GM19372 (cell line): ENCODE measurements at regions not wholly inside any gene's neighbourhood (a gene's known extent, or its start where the extent isn't known, plus 50 kb on each side); places are given as distances from the start of the nearest gene placed in this dataset.

Source experiments
- ATAC-seq: cut with Tn5 transposase; IDR thresholded peaks from one replicate; pipeline ENCODE4 v1.9.1; 2021; ENCODE audit warnings: mild to moderate bottlenecking, low read depth, moderate library complexity; ENCODE audit not compliant: unreplicated experiment

GRCh38 chr1:193656841-193657240 is 470.4 kb upstream of the B3GALT2 start:
- no peak for ATAC-seq

DNA sequence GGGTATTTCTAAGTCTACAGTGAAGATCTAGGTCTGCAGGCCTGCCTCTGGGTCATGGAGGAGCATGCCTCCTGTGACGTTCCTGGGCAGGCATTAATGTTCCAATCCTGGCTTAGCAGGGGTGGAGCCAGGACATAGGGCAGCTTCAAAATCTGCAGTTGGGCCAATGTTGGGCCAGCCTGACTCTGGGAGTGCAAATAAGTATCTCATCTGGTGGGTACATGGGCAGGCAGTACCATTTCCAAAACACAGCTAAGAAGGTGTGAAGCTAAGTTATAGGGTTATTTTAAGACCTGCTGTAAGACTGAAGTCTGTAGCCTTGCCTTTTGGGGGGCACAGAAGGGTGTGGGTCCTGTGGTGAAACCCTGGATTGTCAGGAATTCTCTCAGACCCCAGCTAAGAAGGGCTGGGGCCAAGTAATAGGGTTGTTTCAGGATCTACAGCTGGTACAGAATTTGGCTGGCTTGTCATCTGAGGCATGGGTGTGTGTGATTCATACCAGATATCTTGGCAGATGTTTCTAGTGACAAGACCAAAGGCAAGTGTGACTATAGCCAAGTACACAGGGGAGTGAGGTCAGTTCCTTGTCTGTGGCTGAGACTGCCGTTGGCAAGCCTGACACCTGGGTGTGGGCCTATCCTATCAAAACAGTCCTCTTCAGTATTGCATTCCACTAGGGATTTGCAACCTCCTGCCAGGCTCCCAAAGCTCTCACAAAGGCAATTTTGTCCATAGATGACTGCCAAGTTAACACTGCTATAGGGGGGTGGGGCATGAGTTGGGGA is 468.7 kb upstream of the B3GALT2 start:
- no peak for ATAC-seq

DNA sequence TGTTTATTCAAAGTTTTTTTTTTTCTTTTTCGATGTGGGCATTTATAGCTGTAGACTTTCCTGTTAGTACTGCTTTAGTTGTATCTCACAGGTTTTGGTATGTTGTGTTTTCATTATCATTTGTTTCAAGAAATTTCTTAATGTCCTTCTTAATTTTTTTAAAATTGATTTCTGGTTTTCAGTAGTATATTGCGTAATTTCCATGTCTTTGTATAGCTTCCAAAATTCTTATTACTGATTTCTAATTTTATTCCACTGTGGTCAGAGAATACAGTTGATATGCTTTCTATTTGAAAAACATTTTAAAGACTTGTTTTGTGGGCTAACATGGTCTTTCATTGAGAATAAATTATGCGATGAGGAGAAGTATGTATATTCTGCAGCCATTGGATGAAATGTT is 463.2 kb upstream of the B3GALT2 start:
- no peak for ATAC-seq

- no peak for ATAC-seq
Measured at GRCh38 chr1:193634876-193635275, 448.5 kb upstream of the B3GALT2 start.

- ATAC-seq = no peak
Measured at GRCh38 chr1:193634470-193634869, 448.1 kb upstream of the B3GALT2 start.

- ATAC-seq = no peak
Measured at GRCh38 chr1:193633991-193634390, 447.6 kb upstream of the B3GALT2 start.

GRCh38 chr1:193633093-193633492 is 446.7 kb upstream of the B3GALT2 start:
- ATAC-seq = no peak

GRCh38 chr1:193631306-193631705 is 444.9 kb upstream of the B3GALT2 start:
- ATAC-seq = no peak

DNA sequence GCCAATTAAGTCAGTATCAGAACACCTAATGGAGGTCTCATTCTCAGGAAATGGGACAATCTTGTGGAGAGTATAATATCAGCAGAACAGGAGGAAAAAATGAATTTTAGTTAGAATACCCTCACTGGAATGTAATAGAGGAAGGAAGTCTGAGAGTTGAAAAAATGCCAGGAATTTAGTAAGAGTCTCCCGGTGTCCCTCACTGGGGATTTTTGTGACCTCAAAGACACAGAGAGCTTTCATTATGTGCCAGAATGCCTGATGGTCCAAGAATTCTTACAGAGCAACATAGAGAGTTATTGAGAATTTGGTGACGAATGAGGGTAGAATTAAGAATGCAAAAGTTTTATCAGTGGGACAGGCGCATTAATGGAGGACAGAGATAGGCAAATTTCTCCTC is 443.5 kb upstream of the B3GALT2 start:
- ATAC-seq = no peak

DNA sequence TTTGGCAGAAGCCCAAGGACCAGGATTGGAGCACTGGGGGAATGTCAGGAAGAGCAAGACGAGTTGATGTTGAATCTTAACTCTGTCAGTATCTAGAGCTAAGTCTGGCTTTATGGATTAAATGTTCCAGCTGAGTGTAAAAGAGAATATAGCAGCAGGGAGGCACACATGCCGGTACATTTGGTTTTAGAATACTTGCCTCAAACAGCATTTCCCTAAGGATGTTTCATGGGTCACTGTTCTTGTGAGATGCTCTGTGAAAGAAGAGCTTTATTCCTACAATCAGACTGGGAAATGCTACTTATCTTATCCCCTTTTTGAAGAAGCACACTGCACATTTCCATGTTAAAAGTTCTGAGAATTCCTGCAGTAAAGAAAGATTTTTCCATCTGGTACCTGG is 440.3 kb upstream of the B3GALT2 start:
- no peak for ATAC-seq

GRCh38 chr1:193625255-193625654 is 438.8 kb upstream of the B3GALT2 start:
- ATAC-seq = no peak

DNA sequence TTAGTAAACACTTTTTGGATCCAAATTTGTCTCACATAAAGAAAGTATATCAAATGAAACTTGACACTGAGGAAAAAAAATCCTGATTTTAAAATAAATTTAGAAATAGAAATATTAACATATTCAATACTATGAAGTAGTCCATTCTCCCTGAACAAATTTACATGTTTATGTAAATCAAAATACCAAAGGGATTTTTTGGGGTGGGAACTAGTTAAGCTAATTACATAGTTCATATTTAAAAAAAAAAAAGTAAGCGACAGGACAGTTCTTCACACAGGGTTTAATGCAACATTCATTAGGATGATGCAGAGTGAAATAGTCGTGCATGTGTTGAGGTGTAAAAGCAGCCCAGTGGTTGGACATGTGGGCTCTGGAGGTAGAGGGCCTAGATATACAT is 433.5 kb upstream of the B3GALT2 start:
- ATAC-seq = no peak

DNA sequence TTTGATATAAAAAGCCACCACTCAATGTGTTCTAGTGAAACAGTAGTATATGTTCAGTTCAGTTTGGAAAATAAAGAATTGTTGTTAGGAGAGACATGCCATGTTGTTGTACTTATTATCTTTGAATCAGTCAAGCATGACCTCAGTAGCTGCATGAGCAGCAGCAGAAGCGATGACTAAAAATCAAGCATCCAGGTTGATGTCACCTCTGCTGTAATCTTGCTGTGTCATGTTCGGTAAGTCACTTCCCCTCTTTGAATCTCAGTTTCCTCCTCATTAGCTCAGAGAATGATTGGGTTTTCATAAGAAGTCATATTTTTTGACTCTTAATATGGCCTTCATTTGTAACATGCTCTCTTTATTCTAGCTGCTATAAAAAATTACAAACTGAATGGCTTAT is 428.4 kb upstream of the B3GALT2 start:
- ATAC-seq = no peak

- no peak for ATAC-seq
Measured at GRCh38 chr1:193614275-193614674, 427.9 kb upstream of the B3GALT2 start.

DNA sequence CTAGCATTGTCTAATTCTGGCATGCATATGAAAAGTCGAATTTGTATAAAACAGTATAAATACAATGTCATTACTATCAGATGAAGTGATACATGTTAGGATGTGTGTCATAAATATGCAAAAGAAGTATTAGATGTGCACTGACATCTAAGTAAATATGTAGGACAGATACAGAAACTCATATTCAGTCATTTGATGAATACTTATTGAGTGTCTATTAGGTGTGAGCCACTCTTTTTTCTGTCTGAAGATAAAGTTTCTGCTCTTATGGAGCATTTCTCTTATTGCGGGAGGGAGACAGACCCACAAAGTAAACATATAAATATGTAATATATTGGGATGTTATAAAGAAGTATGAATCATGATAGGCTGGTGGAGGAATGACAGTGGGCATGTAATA is 426.6 kb upstream of the B3GALT2 start:
- no peak for ATAC-seq

DNA sequence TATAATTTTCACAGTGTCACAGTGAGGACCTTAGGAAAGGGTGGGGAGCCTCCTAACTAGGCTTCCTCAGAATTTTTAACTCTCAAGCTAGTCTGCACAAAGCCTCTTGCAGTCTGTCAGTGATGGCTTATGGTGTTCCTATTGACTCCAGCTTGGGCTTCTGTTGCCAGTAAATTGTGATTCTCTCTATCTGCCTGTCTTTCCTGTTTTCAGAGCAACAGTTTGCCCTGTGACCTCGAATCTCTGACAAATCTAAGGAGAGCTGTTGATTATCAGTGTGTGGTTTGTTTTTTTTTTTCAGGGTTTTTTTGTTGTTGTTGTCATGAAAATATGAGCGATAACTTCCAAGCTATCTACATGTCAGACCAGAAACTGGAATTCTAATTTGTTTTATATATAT is 423.2 kb upstream of the B3GALT2 start:
- ATAC-seq = no peak

- ATAC-seq = no peak
Measured at GRCh38 chr1:193607787-193608186, 421.4 kb upstream of the B3GALT2 start.

- no peak for ATAC-seq
Measured at GRCh38 chr1:193606035-193606434, 419.6 kb upstream of the B3GALT2 start.

- ATAC-seq = no peak
Measured at GRCh38 chr1:193602705-193603104, 416.3 kb upstream of the B3GALT2 start.

DNA sequence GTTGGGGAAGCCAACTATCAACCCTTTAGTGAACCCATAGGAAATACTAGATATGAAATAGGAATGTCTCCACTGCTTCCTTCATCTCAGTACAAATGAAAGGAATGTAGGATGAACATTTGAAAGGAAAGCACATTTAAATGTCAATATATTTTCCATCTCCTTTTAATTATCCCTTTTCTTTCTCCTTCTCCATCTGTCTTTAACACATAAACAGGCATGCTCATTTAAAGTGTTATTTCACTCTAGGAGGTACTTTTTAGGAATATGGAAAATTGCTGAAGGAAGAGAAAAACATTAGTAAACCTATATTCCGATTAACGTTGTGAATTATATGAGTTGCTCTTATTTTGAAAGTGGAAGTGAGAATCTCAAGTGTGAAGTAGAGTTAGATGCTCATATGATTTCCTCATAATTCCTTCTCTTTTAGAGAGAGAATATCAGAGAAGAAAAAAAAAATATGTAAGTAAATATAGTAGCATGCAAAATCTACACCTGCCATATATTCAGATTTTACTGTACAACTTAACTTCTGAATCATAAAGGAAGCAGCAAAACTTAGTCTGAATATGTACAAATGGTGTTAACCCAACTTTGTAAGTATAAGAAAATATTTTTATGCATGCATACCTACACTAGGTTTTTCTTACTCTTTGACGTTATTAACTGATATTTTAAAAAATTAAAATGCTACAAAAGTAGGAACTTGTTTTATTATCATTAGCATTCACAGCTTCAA is 406.9 kb upstream of the B3GALT2 start:
- no peak for ATAC-seq

- no peak for ATAC-seq
Measured at GRCh38 chr1:193592317-193592716, 405.9 kb upstream of the B3GALT2 start.

DNA sequence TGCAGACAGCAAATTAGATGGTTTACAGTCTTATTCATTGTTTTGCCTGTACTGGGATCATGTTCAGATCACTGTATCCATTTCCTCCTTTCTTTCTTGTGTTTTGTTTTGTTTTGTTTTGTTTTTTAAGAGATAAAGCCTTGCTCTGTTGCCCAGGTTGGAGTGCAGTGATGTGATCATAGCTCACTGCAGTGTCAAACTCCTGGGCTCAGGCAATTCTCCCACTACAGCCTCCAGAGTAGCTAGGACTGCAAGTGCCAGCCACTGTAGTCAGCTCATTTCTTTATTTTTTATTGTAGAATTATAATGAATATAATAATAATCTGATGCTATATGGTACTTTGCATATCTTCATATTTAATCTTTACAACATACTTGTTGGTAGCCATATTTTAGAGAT is 403.7 kb upstream of the B3GALT2 start:
- ATAC-seq = no peak
